ENCODE measurements at regions not wholly inside any gene's neighbourhood (a gene's known extent, or its start where the extent isn't known, plus 50 kb on each side); places are given as distances from the start of the nearest gene placed in this dataset.
"Not testable (repeated sequence)": the region's sequence is repeated elsewhere in the genome, so short reads cannot be mapped to it uniquely, and the experiment has no call there.

GRCh38 chr3:125697979-125698640, 102.8 kb upstream of the OSBPL11 start:
- DNase-seq: peak; percentile 34 to 56

DNA sequence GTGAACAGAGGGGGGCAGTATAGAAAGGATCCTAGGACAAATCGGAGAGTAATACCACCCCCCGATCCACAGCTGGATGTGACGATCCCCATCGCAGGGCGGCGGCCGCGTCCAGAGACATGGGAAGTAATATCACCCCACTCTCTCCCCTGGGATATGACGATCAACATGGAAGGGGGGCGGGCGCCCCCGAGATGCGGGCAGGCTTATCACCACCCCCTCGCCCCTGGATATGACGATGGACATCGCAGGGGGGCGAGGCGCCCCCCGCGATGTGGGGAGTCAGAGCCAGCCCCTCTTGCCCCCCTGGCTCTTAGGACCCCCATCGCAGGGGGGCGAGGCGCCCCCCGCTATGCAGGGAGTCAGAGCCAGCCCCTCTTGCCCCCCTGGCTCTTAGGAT, 120.4 kb upstream of the OSBPL11 start:
- no peak for DNase-seq

- not testable (repeated sequence) for DNase-seq
Measured at GRCh38 chr3:125732151-125732550, 136.9 kb upstream of the OSBPL11 start.

GRCh38 chr3:125741991-125742718, 146.9 kb upstream of the OSBPL11 start:
- not testable (repeated sequence) for DNase-seq

GRCh38 chr3:125742845-125743244, 147.5 kb upstream of the OSBPL11 start:
- peak; percentile 37 to 46 for DNase-seq

GRCh38 chr3:125757050-125757449, 161.8 kb upstream of the OSBPL11 start:
- not testable (repeated sequence) for DNase-seq

- not testable (repeated sequence) for DNase-seq
Measured at GRCh38 chr3:125758641-125759130, 163.4 kb upstream of the OSBPL11 start.

DNA sequence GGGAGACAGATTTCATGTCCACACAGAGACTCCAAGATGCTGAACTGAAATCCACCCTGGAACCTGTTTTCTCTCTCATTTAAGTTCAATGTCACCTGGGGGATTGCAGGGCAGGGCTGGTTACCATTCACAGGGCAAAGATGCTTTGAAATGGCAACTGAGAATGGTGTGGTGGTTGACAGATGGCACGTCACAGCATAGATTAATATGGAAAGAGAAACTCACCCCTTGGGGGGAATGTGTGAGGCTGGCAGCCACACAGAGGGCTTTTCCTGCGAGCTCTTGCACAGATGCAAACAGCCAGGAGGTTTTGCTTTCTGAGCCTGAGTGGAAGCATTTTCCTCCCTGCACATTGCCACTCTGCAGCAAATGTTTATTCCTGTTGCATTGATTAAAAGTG, 167.3 kb upstream of the OSBPL11 start:
- not testable (repeated sequence) for DNase-seq

DNA sequence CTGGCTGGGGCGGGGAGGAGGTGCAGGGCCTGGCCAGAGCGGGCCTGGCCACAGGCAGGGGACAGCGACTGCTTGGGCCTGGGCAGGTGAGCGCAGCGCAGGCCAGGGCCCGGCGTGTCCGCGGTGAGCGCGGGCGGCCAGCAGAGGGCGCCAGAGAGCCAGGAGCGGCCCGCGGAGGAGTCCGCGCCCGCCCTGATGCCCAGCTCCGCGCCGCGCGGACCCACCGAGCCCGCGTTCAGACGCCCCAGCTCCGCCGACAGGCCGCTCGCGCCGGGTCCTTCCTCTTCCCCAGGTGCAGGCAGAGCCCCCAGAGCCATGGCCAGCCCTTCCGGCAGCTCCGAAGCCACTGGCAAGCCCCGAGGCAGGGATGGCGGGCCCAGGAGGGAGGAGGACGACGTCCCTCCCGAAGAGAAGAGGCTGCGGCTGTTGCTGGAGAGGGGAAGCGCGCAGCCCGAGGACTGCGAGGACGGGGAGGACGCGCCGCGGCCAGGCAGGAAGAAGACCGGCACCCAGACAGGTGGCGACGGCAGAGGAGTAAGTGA, 171.1 kb upstream of the OSBPL11 start:
- DNase-seq: peak; percentile 75 to 80

DNA sequence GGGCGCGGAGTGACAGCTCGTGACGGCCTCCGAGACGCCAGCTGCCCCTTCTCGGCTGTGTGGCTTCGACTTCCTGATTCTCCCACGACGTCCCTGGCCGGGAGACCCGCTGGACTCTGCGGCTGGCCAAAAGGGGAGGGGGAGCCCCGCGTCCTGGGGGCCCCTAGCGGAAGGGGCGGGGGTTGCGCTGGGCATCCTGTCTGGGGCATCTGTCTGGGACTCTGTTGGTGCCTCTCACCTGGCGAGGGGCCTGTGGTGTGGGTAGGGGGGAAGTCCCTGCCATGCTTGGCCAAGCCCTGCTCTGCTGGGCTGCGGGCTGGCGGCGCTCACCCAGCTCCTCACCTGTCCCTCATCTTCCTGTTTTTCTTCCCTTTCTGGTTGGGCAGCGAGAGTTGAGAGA, 171.6 kb upstream of the OSBPL11 start:
- DNase-seq: peak; percentile 25 to 26

DNA sequence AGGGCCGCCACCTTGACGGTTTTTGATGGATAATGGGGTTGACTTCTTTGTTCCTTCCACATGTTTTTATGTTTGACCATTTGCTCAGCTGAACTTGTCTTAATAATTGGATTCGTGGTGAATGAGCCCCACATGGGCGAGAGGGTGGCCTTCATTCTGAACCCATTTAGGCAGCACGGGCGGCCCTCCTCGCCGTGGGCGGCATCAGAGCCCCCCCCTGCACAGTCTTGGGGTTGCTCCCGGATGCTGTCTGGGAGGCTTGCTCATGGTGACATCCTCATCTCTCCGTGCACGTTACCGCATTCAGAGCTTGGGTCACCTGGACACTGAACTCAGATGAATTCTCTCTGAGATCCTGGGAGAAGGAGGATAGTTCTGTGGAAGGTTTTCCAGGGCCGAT, 172.3 kb upstream of the OSBPL11 start:
- DNase-seq: no peak

GRCh38 chr3:125768821-125769220, 173.5 kb upstream of the OSBPL11 start:
- not testable (repeated sequence) for DNase-seq

DNA sequence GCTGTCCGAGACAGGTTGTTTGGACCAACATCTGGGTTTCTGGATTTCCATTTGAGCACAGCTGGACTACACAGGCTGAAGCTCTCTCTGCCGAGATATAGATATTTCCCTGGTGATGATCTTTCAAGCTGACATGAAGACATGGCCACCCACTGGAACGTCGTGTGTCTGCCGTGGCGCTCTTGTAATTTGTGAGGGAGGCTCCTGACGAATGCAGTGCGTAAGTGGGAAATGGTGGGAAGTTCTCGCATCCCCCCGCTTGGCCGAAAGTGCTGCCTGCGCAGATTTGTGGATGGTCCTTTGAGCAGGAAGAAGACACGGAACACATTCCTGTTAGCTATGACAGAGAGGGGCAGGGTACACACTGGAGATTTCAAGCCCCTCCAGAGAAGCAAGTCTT, 176.2 kb upstream of the OSBPL11 start:
- DNase-seq: not testable (repeated sequence)

- not testable (repeated sequence) for DNase-seq
Measured at GRCh38 chr3:125774433-125775034, 179.2 kb upstream of the OSBPL11 start.

DNA sequence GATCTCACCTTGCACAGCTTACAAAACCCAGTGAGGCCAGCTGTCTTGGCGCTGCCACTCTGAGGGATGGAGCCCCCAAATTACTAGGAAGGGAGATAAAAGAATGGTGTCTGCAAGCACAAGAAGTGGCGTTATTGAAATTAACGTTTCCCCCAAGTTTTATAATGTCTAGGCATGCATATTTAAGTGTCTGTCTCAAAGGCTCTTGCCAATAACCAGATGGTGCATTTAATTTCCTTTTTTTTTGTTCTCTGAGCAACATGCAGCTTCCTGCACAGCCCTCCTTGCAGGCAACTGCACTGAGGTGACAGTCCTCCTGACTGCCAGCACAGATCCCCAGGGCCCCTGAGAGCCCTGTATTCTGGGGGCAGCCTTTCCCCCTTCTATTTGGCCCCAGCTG, 179.8 kb upstream of the OSBPL11 start:
- not testable (repeated sequence) for DNase-seq

- DNase-seq: not testable (repeated sequence)
Measured at GRCh38 chr3:125775606-125776294, 180.5 kb upstream of the OSBPL11 start.

- not testable (repeated sequence) for DNase-seq
Measured at GRCh38 chr3:125779276-125779675, 184.0 kb upstream of the OSBPL11 start.

DNA sequence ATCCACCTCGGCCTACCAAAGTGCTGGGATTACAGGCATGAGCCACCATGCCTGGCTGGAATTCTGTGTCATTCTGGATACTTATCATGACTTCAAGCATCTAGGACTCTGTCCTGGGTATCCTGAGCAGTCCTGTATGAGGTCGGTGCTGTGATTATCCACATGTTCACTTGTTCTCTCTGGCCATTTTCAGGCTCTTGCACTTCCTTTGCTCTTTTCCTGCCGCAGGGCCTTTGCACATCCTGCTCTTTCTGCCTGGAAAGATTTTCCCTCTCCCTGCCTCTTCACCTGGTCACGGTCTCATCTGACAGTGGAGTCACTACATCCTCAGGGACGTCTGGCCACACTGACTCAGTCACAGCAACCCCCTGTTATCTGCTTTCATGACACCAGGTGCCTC, 184.6 kb upstream of the OSBPL11 start:
- not testable (repeated sequence) for DNase-seq

DNA sequence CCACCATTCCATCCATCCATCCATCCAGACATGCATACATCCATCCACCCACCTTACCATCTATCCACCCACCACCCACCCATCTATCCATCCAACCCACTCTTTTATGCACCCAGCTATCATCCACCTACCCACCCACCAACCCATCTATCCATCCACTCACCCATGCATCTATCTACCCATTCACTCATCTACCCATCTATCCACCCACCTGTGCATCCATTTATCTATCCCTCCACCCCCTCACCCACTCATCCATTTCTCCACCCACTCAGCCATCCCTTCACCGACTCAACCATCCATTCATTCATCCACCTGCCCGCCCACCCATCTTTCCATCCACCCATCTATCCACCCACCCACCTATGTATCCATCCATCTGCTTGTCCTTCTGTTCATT, 186.4 kb upstream of the OSBPL11 start:
- not testable (repeated sequence) for DNase-seq

DNA sequence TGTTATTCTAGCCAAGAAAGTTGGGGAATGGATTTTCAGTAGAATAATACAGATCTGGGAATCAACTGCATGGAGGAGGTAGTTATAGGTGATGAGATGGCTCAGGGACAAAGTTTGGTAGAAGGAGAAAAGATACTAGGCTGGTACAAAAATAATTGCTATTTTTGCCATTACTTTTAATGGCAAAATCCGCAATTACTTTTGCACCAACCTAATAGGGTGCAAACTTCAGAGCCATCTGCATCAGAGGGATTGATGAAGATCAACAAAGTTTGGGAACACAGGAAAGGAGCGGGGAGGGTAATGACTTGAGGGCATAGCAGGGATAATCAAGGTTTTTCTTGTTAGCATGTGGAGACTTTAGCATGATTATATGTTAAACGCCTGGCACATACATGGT, 178.7 kb upstream of the ROPN1B start:
- DNase-seq: not testable (repeated sequence)

- not testable (repeated sequence) for DNase-seq
Measured at GRCh38 chr3:125791021-125791420, 178.0 kb upstream of the ROPN1B start.

- not testable (repeated sequence) for DNase-seq
Measured at GRCh38 chr3:125810010-125810409, 159.0 kb upstream of the ROPN1B start.

DNA sequence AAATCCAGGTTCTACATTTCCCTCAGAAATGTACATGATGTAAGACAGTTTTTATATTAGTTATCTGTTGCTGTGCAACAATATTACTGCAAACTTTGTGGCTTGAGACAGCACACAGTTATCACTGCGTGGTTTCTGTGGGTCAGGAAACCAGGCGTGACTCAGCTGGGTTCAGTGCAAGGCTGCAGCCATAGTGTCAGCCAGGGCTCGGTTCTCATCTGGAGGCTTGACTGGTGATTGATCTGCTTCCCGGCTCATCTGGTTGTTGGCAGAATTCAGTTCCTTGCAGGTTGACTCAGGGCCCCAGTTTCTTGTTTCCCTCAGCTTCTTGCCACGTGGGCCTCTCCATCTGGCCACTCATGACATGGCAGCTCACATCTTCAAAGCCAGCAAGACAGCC, 146.8 kb upstream of the ROPN1B start:
- peak; percentile 40 to 55 for DNase-seq
